Nephron progenitor cell (in vitro differentiated cells): ENCODE measurements at regions not wholly inside any gene's neighbourhood (a gene's known extent, or its start where the extent isn't known, plus 50 kb on each side); places are given as distances from the start of the nearest gene placed in this dataset.

Source experiments
- DNase-seq: peaks from one replicate; pipeline ENCODE4 v3.0.0; 2021
- H3K27ac Mint-ChIP-seq: 2 replicates; pipeline ENCODE4 v1.8.0; 2021; ENCODE audit warnings: mild to moderate bottlenecking, moderate library complexity, mixed read lengths
- H3K27me3 Mint-ChIP-seq: 2 replicates; pipeline ENCODE4 v1.8.0; 2021; ENCODE audit warnings: mild to moderate bottlenecking, low read depth, mixed read lengths; ENCODE audit not compliant: poor library complexity
- H3K36me3 Mint-ChIP-seq: 2 replicates; pipeline ENCODE4 v1.8.0; 2021; ENCODE audit warnings: low read depth, mixed read lengths
- H3K4me1 Mint-ChIP-seq: 2 replicates; pipeline ENCODE4 v1.8.0; 2021; ENCODE audit warnings: mixed read lengths
- H3K4me3 Mint-ChIP-seq: 2 replicates; pipeline ENCODE4 v1.8.0; 2021; ENCODE audit warnings: mild to moderate bottlenecking, moderate library complexity, mixed read lengths
- H3K9me3 Mint-ChIP-seq: 2 replicates; pipeline ENCODE4 v1.8.0; 2021; ENCODE audit warnings: mild to moderate bottlenecking, moderate library complexity, mixed read lengths
- TF ChIP-seq, protein P1 (sequence below): fragments of 200-600 bp; sonication (generic); IDR thresholded peaks from 2 replicates; pipeline ENCODE4 v1.5.0; 2021; ENCODE audit warnings: antibody characterized with exemption

DNA sequence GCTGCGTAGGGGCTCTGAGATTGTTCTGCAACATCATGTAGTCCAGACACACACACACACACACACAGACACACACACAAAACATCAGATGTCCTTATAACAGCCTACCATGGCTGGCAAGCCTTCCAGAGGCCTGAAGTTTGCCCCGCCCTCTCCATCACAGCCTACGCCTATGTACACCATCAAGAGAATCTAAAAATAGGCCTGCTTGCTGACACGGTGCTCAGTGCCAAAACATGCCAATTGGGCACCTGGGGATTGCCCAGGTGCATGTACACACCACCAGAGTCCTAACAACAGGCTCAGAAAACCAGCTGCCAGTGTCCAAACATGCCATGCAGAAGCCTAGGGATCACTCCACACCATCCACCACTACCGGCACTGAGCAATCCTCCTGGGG, 391.7 kb upstream of the SPTLC3 start:
- Mint-ChIP-seq H3K9me3 (peaks cover 8% of the 10 kb centered on the region), H3K27ac (no peak overlapping the region)

DNA sequence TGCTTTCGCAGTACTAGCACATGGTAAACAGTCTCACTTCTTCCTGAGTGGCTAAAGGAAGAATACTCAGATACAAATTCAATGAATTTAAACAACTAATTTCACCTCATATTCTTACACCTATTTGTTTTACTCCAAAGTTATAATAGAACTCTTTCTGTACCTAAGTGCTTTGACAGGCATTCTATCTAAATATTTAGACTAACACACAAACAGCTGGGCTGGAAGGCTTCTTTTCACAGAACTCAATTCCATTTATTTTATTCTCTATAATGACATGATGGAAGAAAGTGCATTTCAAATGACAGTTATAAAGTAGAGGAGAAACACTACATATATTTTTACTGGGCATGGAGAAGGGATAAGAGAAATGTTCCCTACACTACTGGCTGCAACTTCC, 384.9 kb upstream of the SPTLC3 start:
- no peak overlapping the region for H3K4me3 Mint-ChIP-seq
- H3K27ac Mint-ChIP-seq: no peak overlapping the region
- H3K27me3 Mint-ChIP-seq: no peaks in the 10 kb centered on the region
- no peaks in the 10 kb centered on the region for H3K4me1 Mint-ChIP-seq
- no peak for DNase-seq
- peaks cover 7% of the 10 kb centered on the region for H3K9me3 Mint-ChIP-seq
- TF ChIP-seq, protein P1, sequence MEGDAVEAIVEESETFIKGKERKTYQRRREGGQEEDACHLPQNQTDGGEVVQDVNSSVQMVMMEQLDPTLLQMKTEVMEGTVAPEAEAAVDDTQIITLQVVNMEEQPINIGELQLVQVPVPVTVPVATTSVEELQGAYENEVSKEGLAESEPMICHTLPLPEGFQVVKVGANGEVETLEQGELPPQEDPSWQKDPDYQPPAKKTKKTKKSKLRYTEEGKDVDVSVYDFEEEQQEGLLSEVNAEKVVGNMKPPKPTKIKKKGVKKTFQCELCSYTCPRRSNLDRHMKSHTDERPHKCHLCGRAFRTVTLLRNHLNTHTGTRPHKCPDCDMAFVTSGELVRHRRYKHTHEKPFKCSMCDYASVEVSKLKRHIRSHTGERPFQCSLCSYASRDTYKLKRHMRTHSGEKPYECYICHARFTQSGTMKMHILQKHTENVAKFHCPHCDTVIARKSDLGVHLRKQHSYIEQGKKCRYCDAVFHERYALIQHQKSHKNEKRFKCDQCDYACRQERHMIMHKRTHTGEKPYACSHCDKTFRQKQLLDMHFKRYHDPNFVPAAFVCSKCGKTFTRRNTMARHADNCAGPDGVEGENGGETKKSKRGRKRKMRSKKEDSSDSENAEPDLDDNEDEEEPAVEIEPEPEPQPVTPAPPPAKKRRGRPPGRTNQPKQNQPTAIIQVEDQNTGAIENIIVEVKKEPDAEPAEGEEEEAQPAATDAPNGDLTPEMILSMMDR: no peak
- no peaks in the 10 kb centered on the region for H3K36me3 Mint-ChIP-seq

More for the DNA sequence above, 391.7 kb upstream of the SPTLC3 start:
- Mint-ChIP-seq H3K36me3 (no peaks in the 10 kb centered on the region), H3K4me3 (no peak overlapping the region), H3K27me3 (peaks cover 3% of the 10 kb centered on the region), H3K4me1 (no peaks in the 10 kb centered on the region)
- no peak for DNase-seq
- TF ChIP-seq, protein P1: no peak

DNA sequence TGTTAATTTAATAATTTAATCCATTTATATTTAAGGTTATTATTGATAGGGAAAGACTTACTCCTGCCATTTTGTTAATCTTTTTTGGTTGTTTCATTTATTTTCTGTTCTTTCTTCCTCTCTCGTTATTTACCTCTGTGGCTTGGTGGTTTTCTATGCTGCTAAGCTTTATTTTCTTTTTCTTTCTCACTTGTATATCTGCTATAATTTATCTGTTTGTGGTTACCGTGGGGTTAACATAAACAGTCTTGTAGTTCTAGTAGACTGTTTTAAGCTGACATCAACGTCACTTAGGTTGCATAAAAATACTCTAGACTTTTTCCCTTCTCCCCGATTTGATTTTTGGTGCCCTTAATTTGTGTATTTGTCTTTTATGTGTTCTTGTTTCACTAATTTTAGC, 381.3 kb upstream of the SPTLC3 start:
- no peak overlapping the region for H3K27ac Mint-ChIP-seq
- DNase-seq: no peak
- H3K9me3 Mint-ChIP-seq: peaks cover 7% of the 10 kb centered on the region
- TF ChIP-seq, protein P1: no peak
- no peak overlapping the region for H3K4me3 Mint-ChIP-seq
- no peaks in the 10 kb centered on the region for H3K27me3 Mint-ChIP-seq
- H3K36me3 Mint-ChIP-seq: no peaks in the 10 kb centered on the region
- H3K4me1 Mint-ChIP-seq: no peaks in the 10 kb centered on the region

DNA sequence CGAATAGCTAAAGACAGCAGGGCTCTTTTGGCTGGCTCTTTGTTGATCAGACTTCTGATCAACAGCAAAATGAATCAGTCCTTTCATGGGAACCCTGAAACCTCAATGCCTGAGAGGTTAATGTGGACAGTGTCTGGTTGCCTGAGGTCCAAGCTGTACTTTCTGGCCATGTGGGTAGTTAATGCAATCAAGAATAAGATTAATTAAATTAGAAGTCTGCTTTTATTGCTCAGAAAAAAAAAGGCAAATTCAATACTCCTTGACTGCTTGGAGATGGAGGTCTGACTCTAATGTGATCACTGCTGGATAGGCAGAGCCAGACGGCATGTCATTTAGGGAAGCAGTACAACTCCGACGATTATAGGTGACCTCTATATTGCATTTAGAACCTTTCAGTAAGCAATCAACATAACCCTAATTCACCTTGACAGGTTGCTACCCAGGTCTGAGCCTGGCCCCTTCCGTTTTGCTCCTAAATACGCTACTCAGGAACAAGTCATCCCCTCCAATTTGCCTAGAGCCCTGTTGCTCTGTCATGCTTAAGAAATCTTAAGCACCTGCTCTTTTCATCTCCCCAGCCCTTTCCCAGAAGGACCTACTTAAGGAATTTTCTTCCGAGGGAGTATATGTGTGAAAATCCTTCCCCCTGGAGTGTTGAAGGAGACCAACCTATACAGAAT, 370.0 kb upstream of the SPTLC3 start:
- peaks cover 7% of the 10 kb centered on the region for H3K27me3 Mint-ChIP-seq
- H3K4me1 Mint-ChIP-seq: no peaks in the 10 kb centered on the region
- H3K27ac Mint-ChIP-seq: no peak overlapping the region
- TF ChIP-seq, protein P1: no peak
- no peak for DNase-seq
- H3K4me3 Mint-ChIP-seq: no peak overlapping the region
- H3K36me3 Mint-ChIP-seq: no peaks in the 10 kb centered on the region
- peaks cover 4% of the 10 kb centered on the region for H3K9me3 Mint-ChIP-seq

DNA sequence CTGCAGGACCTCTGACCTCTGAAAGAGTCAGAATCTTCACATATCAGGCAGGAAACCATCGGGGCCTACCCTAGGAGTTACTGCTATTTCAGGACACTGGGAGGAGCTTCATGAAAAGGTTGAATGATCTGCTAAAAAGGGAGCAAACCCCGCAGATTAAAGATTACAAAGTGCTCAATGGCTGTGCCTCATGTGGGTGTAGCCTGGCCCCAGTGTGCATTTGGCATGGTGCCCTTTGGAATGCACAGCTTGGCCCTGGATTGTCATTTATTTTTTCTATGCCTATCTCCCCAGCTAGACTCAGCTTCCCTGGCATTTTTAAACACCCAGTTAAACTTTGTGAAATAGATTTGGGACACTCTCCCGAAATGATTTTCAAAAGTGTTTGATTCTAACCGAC, 368.5 kb upstream of the SPTLC3 start:
- no peak overlapping the region for H3K27ac Mint-ChIP-seq
- peaks cover 7% of the 10 kb centered on the region for H3K27me3 Mint-ChIP-seq
- TF ChIP-seq, protein P1: no peak
- no peak overlapping the region for H3K4me3 Mint-ChIP-seq
- H3K9me3 Mint-ChIP-seq: no peaks in the 10 kb centered on the region
- no peaks in the 10 kb centered on the region for H3K4me1 Mint-ChIP-seq
- no peak for DNase-seq
- H3K36me3 Mint-ChIP-seq: no peaks in the 10 kb centered on the region

DNA sequence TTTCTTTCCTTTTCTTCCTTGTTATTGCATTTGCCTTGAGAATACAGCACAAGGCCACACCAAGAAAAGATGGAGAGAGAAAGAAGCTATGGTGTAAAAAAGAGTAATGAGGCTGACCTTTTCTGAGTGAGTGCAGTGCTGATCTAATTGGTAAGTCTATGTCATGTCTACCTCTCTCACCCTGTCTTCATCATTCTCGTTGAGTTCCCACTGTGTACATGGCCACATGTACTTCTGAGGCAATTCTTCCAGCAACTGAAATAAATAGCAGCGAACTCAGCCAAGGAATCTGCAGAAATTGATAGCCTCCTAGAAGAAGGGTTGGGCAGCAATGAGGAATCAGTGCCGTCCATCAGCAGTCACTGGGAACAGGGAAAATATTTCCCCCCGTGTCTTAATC, 367.2 kb upstream of the SPTLC3 start:
- H3K27ac Mint-ChIP-seq: no peak overlapping the region
- H3K4me3 Mint-ChIP-seq: no peak overlapping the region
- TF ChIP-seq, protein P1: no peak
- no peaks in the 10 kb centered on the region for H3K36me3 Mint-ChIP-seq
- H3K4me1 Mint-ChIP-seq: no peaks in the 10 kb centered on the region
- no peak for DNase-seq
- H3K9me3 Mint-ChIP-seq: no peaks in the 10 kb centered on the region
- peaks cover 7% of the 10 kb centered on the region for H3K27me3 Mint-ChIP-seq
